ENCODE measurements at regions not wholly inside any gene's neighbourhood (a gene's known extent, or its start where the extent isn't known, plus 50 kb on each side); places are given as distances from the start of the nearest gene placed in this dataset.

DNA sequence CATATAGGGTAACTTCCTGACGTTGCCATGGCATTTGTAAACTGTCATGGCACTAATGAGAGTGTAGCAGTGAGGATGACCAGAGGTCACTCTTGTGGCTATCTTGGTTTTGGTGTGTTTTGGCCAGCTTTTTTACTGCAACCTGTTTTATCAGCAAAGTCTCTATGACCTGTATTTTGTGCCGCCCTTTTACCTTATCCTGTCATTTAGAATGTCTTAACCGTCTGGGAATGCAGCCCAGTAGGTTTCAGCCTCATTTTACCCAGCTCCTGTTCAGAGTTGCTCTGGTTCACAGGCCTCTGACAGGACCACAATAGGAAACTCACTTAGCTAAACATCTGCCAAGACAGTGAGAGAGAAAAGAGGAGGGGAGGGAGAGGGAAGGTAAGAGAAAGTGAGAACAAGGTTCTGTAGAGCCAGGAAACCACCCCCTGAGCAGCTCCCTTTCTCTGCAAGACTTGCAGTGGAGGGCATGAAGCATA lies 64.8 kb upstream of the PLEKHG3 start:
- peak; percentile 93 for DNase-seq (ENCODE audit: low read depth)
- in situ Hi-C loops (cut with HindIII; ENCODE audit: low pct_unique_long_range_greater_than_20kb, low sequenced_read_pairs): no loop called here

DNA sequence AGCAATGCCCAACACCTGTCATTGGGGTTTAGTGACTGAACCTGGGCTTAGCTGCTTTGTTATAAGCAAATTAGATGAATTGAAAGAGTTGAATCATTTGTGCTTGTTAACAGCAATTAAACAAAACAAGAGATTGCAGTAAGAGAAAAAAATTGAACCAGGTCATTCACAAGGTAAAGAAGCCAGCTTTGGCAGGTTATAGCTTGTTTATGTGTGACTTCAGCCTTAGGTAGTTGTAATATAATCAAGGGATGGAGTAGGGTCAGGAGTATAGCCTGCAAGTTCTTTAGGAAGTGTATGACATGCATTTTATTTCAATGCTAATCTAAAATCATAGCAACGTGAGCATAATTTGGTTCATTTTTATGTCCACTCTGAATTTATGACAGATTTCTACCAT lies 63.4 kb upstream of the PLEKHG3 start:
- DNase-seq (ENCODE audit: low read depth): no peak
- in situ Hi-C loops (cut with HindIII; ENCODE audit: low pct_unique_long_range_greater_than_20kb, low sequenced_read_pairs): no loop called here

GRCh38 chr14:64641760-64642159 lies 62.5 kb upstream of the PLEKHG3 start:
- no peak for DNase-seq (ENCODE audit: low read depth)
- in situ Hi-C loops (cut with HindIII; ENCODE audit: low pct_unique_long_range_greater_than_20kb, low sequenced_read_pairs): no loop called here

- in situ Hi-C loops (cut with HindIII; ENCODE audit: low pct_unique_long_range_greater_than_20kb, low sequenced_read_pairs): no loop called here
- no peak for DNase-seq (ENCODE audit: low read depth)
Observed at GRCh38 chr14:64643709-64644108, 60.5 kb upstream of the PLEKHG3 start.

- in situ Hi-C loops (cut with HindIII; ENCODE audit: low pct_unique_long_range_greater_than_20kb, low sequenced_read_pairs): no loop called here
- DNase-seq (ENCODE audit: low read depth): no peak
Observed at GRCh38 chr14:64644629-64645028, 59.6 kb upstream of the PLEKHG3 start.

GRCh38 chr14:64645220-64645892 lies 58.9 kb upstream of the PLEKHG3 start:
- DNase-seq (ENCODE audit: low read depth): peak; percentile 93
- in situ Hi-C loops (cut with HindIII; ENCODE audit: low pct_unique_long_range_greater_than_20kb, low sequenced_read_pairs): no loop called here

DNA sequence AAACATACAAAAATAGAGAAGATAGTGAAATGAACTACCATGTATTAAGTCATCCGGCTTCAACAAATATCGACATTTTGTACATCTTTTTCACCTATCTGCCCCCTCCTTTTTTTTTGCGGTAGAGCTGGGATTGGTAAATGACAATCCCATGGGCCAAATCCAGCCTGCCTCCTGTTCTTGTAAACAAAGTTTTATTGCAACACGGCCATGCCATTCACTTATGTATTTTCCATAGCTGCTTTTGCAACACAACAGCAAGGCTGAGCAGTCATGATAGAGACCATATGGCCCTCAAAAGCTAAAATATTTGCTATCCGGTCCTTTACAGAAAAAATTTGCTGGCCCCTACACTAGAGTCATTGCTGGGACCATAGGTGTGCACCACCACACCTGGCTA lies 58.1 kb upstream of the PLEKHG3 start:
- in situ Hi-C loops (cut with HindIII; ENCODE audit: low pct_unique_long_range_greater_than_20kb, low sequenced_read_pairs): no loop called here
- DNase-seq (ENCODE audit: low read depth): no peak

GRCh38 chr14:64649383-64649998 lies 54.7 kb upstream of the PLEKHG3 start:
- in situ Hi-C loops (cut with HindIII; ENCODE audit: low pct_unique_long_range_greater_than_20kb, low sequenced_read_pairs): no loop called here
- no peak for DNase-seq (ENCODE audit: low read depth)

- no peak for DNase-seq (ENCODE audit: low read depth)
- in situ Hi-C loops (cut with HindIII; ENCODE audit: low pct_unique_long_range_greater_than_20kb, low sequenced_read_pairs): no loop called here
Observed at GRCh38 chr14:64653900-64654245, 50.4 kb upstream of the PLEKHG3 start.

DNA sequence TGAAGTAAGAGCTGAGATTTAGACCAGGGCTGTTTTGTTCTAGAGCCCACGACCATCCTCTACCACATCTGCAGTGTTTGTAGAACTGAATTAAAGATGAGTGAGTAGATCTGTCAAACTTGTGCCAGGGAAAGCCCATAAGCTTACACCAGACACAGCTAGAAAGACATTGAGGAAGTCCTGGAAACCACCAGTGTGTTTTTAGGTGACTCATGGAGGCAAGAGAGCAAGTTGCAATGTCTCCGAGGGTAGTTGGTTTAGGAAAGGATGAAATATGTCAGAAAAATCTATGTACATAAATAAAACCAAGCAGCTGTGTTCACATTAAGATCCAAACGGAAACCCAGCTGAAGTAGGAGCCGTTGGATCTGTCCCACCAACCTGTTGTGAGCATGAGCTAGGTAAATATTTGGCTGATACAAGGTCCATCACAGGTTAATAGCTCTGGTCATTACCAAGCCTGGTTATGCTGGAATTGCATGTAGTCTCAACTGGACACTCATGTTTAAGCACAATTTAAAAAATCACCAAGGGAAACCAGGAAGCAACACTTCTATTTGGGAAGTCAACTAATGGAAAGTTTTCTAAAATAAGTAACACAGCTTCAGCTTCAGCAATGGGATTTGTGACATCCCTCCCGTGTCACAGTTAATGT lies 49.9 kb upstream of the PLEKHG3 start:
- in situ Hi-C loops (cut with HindIII; ENCODE audit: low pct_unique_long_range_greater_than_20kb, low sequenced_read_pairs): no loop called here

More for the DNA sequence above, 49.9 kb upstream of the PLEKHG3 start:
- DNase-seq (ENCODE audit: low read depth): peak; percentile 74
